Activated T-helper 1 cell treated with anti-CD3 and anti-CD28 coated beads, Interleukin-12 subunit alpha, Interleukin-12 subunit beta, Interleukin-2, Interleukin-4 antibody, amounts not matched to agents 30 ng/mL and 10 ng/mL and 1 ng/mL, durations not matched to agents 14 hours and 24 hours and 36 hours (primary cell): ENCODE measurements at regions not wholly inside any gene's neighbourhood (a gene's known extent, or its start where the extent isn't known, plus 50 kb on each side); places are given as distances from the start of the nearest gene placed in this dataset.

Source experiments
- DNase-seq: peaks from one replicate; pipeline ENCODE4 v3.0.0; 2021; ENCODE audit warnings: low spot score
- H3K27ac Mint-ChIP-seq: one replicate; pipeline ENCODE4 v1.8.0; 2021; ENCODE audit warnings: mild to moderate bottlenecking, mixed read lengths
- H3K27me3 Mint-ChIP-seq: one replicate; pipeline ENCODE4 v1.8.0; 2022; ENCODE audit warnings: mild to moderate bottlenecking, moderate library complexity, mixed read lengths; ENCODE audit not compliant: insufficient read depth
- H3K36me3 Mint-ChIP-seq: one replicate; pipeline ENCODE4 v1.8.0; 2021; ENCODE audit warnings: low read depth, mixed read lengths
- H3K4me1 Mint-ChIP-seq: one replicate; pipeline ENCODE4 v1.8.0; 2021; ENCODE audit warnings: low read depth, mixed read lengths
- H3K4me3 Mint-ChIP-seq: one replicate; pipeline ENCODE4 v1.8.0; 2021; ENCODE audit warnings: mild to moderate bottlenecking, moderate library complexity, mixed read lengths
- H3K9me3 Mint-ChIP-seq: one replicate; pipeline ENCODE4 v1.8.0; 2021; ENCODE audit warnings: mixed read lengths
- intact Hi-C: fragments of 100-400 bp; cut with micrococcal nuclease; formaldehyde crosslinking; loops from one replicate; pipeline ENCODE4 v1.15.1; 2024

- Mint-ChIP-seq H3K4me1 (no peaks in the 10 kb centered on the region), H3K9me3 (no peaks in the 10 kb centered on the region), H3K4me3 (no peak overlapping the region), H3K27ac (no peak overlapping the region), H3K27me3 (no peaks in the 10 kb centered on the region), H3K36me3 (no peaks in the 10 kb centered on the region)
- intact Hi-C loops, result loop anchor here (5.0 kb wide), 1 partner anchor 503 kb away; no protein-coding TSS in a partner anchor
- no peak for DNase-seq
Observed at GRCh38 chr2:16139663-16140615, 199.6 kb downstream of the MYCN start.

GRCh38 chr2:16138811-16139662, 198.7 kb downstream of the MYCN start:
- DNase-seq, result no peak
- intact Hi-C loops, result no loop called here
- no peak overlapping the region for H3K27ac Mint-ChIP-seq

GRCh38 chr2:16137080-16137755, 196.9 kb downstream of the MYCN start:
- Mint-ChIP-seq H3K4me1 (no peaks in the 10 kb centered on the region), H3K27ac (no peak overlapping the region), H3K9me3 (no peaks in the 10 kb centered on the region), H3K36me3 (no peaks in the 10 kb centered on the region), H3K4me3 (no peak overlapping the region), H3K27me3 (no peaks in the 10 kb centered on the region)
- intact Hi-C loops, result no loop called here
- DNase-seq, result no peak

More at GRCh38 chr2:16138811-16139662, 198.7 kb downstream of the MYCN start:
- Mint-ChIP-seq H3K27me3 (no peaks in the 10 kb centered on the region), H3K9me3 (no peaks in the 10 kb centered on the region), H3K4me3 (no peak overlapping the region), H3K4me1 (no peaks in the 10 kb centered on the region), H3K36me3 (no peaks in the 10 kb centered on the region)

- Mint-ChIP-seq H3K4me1 (no peaks in the 10 kb centered on the region), H3K9me3 (no peaks in the 10 kb centered on the region), H3K36me3 (no peaks in the 10 kb centered on the region), H3K27me3 (no peaks in the 10 kb centered on the region), H3K27ac (no peak overlapping the region), H3K4me3 (no peak overlapping the region)
- intact Hi-C loops, result no loop called here
- DNase-seq, result no peak
Observed at GRCh38 chr2:16136461-16137035, 196.2 kb downstream of the MYCN start.

- no peak overlapping the region for H3K4me3 Mint-ChIP-seq
- H3K36me3 Mint-ChIP-seq, result no peaks in the 10 kb centered on the region
- DNase-seq, result no peak
- H3K9me3 Mint-ChIP-seq, result no peaks in the 10 kb centered on the region
- no peak overlapping the region for H3K27ac Mint-ChIP-seq
- no peaks in the 10 kb centered on the region for H3K27me3 Mint-ChIP-seq
- no peaks in the 10 kb centered on the region for H3K4me1 Mint-ChIP-seq
- intact Hi-C loops, result no loop called here
Observed at GRCh38 chr2:16135913-16136310, 195.6 kb downstream of the MYCN start.

GRCh38 chr2:16135196-16135912, 195.0 kb downstream of the MYCN start:
- no peaks in the 10 kb centered on the region for H3K36me3 Mint-ChIP-seq
- no peak overlapping the region for H3K4me3 Mint-ChIP-seq
- H3K4me1 Mint-ChIP-seq, result no peaks in the 10 kb centered on the region
- no peaks in the 10 kb centered on the region for H3K27me3 Mint-ChIP-seq
- H3K9me3 Mint-ChIP-seq, result no peaks in the 10 kb centered on the region
- H3K27ac Mint-ChIP-seq, result no peak overlapping the region
- no peak for DNase-seq
- intact Hi-C loops, result no loop called here

- no peaks in the 10 kb centered on the region for H3K4me1 Mint-ChIP-seq
- no peak overlapping the region for H3K4me3 Mint-ChIP-seq
- H3K36me3 Mint-ChIP-seq, result no peaks in the 10 kb centered on the region
- no peak overlapping the region for H3K27ac Mint-ChIP-seq
- H3K27me3 Mint-ChIP-seq, result no peaks in the 10 kb centered on the region
- no peak for DNase-seq
- no peaks in the 10 kb centered on the region for H3K9me3 Mint-ChIP-seq
- intact Hi-C loops, result no loop called here
Observed at GRCh38 chr2:16134436-16135165, 194.3 kb downstream of the MYCN start.

GRCh38 chr2:16130906-16131400, 190.6 kb downstream of the MYCN start:
- Mint-ChIP-seq H3K4me3 (no peak overlapping the region), H3K36me3 (no peaks in the 10 kb centered on the region), H3K9me3 (no peaks in the 10 kb centered on the region), H3K27me3 (no peaks in the 10 kb centered on the region), H3K4me1 (no peaks in the 10 kb centered on the region), H3K27ac (no peak overlapping the region)
- DNase-seq, result no peak
- intact Hi-C loops, result no loop called here

GRCh38 chr2:16130541-16130880, 190.2 kb downstream of the MYCN start:
- Mint-ChIP-seq H3K27ac (no peak overlapping the region), H3K4me1 (no peaks in the 10 kb centered on the region), H3K36me3 (no peaks in the 10 kb centered on the region), H3K27me3 (no peaks in the 10 kb centered on the region), H3K4me3 (no peak overlapping the region), H3K9me3 (no peaks in the 10 kb centered on the region)
- no peak for DNase-seq
- intact Hi-C loops, result no loop called here

- Mint-ChIP-seq H3K4me1 (no peaks in the 10 kb centered on the region), H3K27me3 (no peaks in the 10 kb centered on the region), H3K4me3 (no peak overlapping the region), H3K27ac (no peak overlapping the region), H3K9me3 (no peaks in the 10 kb centered on the region), H3K36me3 (no peaks in the 10 kb centered on the region)
- intact Hi-C loops, result no loop called here
- DNase-seq, result no peak
Observed at GRCh38 chr2:16129716-16130540, 189.6 kb downstream of the MYCN start.
